K562 (cell line): ENCODE measurements at regions not wholly inside any gene's neighbourhood (a gene's known extent, or its start where the extent isn't known, plus 50 kb on each side); places are given as distances from the start of the nearest gene placed in this dataset.

ENCODE experiments used
- CLOCK ChIP-seq: fragments of 250-450 bp; sonication (Bioruptor Pico); IDR thresholded peaks from 2 replicates; pipeline ENCODE4 v1.4.0; 2020; ENCODE audit warnings: mild to moderate bottlenecking, moderate library complexity, borderline replicate concordance
- FOSL1 ChIP-seq: fragments of 200-800 bp; sonication (Bioruptor generic); conservative IDR thresholded peaks from 2 replicates; pipeline ENCODE4 v1.6.1; 2016; ENCODE audit warnings: missing genetic modification characterization, missing compliant biosample characterization
- FOXM1 ChIP-seq, 2 experiments: fragments of 450-650 bp in 1 of 2; sonication (generic) in 1 of 2; formaldehyde crosslinking in 1 of 2; IDR thresholded peaks; 2 replicates each; pipeline versions ENCODE4 v1.6.1 to v1.9.0; 2017 to 2022; ENCODE audit warnings: low read depth in 2 of 2, mild to moderate bottlenecking in 2 of 2, missing genetic modification reagents in 1 of 2, moderate library complexity in 1 of 2
- HLTF ChIP-seq: fragments of 450-650 bp; IDR thresholded peaks from 2 replicates; pipeline ENCODE4 v1.6.1; 2016
- NEUROD1 ChIP-seq: fragments of 150-350 bp; IDR thresholded peaks from 2 replicates; pipeline ENCODE4 v1.6.1; 2014; ENCODE audit warnings: borderline replicate concordance, low read length, low read depth; ENCODE audit not compliant: partially characterized antibody
- REST ChIP-seq, 2 experiments: fragments of 450-650 bp; formaldehyde crosslinking in 1 of 2; IDR thresholded peaks; 2 replicates each; pipeline versions ENCODE4 v1.4.0 to v1.6.1; 2014 to 2020; ENCODE audit warnings: mild to moderate bottlenecking in 2 of 2, borderline replicate concordance in 1 of 2, low read depth in 1 of 2
- SRSF7 ChIP-seq: fragments of 200-400 bp; formaldehyde crosslinking; optimal IDR thresholded peaks from 2 replicates; pipeline ENCODE3; 2017; ENCODE audit warnings: mild to moderate bottlenecking, low read depth, low read length
- ZNF143 ChIP-seq: sonication (generic); formaldehyde crosslinking; IDR thresholded peaks from 2 replicates; pipeline ENCODE4 v1.9.0; 2022; ENCODE audit warnings: mild to moderate bottlenecking, missing genetic modification reagents
- ZNF239 ChIP-seq: fragments of 250-450 bp; sonication (Bioruptor Pico); IDR thresholded peaks from 2 replicates; pipeline ENCODE4 v1.4.0; 2020; ENCODE audit warnings: mild to moderate bottlenecking
- ZNF79 ChIP-seq: fragments of 250-450 bp; sonication (Bioruptor Pico); IDR thresholded peaks from 2 replicates; pipeline ENCODE4 v1.4.0; 2020; ENCODE audit warnings: low read depth, mild to moderate bottlenecking, moderate library complexity

- TF ChIP-seq REST (IDR thresholded peaks at IDR 0.05; ENCODE audit: borderline replicate concordance): no peak
- no peak for TF ChIP-seq REST (CRISPR knock-in tag; IDR thresholded peaks at IDR 0.05; ENCODE audit: low read depth)
- no peak for TF ChIP-seq HLTF
- TF ChIP-seq SRSF7: no peak
- TF ChIP-seq ZNF143: no peak
- no peak for TF ChIP-seq ZNF79 (CRISPR knock-in tag)
- TF ChIP-seq CLOCK: no peak
- TF ChIP-seq FOSL1 (tag): peak; percentile 46; the same call in 1 of the 2 replicates
- no peak for TF ChIP-seq ZNF239 (CRISPR knock-in tag)
- no peak for TF ChIP-seq NEUROD1
- TF ChIP-seq FOXM1 (IDR thresholded peaks at IDR 0.05; ENCODE audit: low read depth): no peak
- no peak for TF ChIP-seq FOXM1 (CRISPR knock-in tag; IDR thresholded peaks at IDR 0.05; ENCODE audit: low read depth)
Measured at GRCh38 chr7:121623130-121623872, 227.2 kb upstream of the FAM3C start (continued).
